NCI-H460 (cell line): ENCODE measurements at regions not wholly inside any gene's neighbourhood (a gene's known extent, or its start where the extent isn't known, plus 50 kb on each side); places are given as distances from the start of the nearest gene placed in this dataset.
A peak's percentile ranks its signal among the peaks of the same experiment; 100 is the strongest.

Experiments used
- DNase-seq: peaks from one replicate; pipeline ENCODE4 v3.0.0-alpha.2; 2016; ENCODE audit warnings: low read depth; ENCODE audit errors: extremely low read depth

DNA sequence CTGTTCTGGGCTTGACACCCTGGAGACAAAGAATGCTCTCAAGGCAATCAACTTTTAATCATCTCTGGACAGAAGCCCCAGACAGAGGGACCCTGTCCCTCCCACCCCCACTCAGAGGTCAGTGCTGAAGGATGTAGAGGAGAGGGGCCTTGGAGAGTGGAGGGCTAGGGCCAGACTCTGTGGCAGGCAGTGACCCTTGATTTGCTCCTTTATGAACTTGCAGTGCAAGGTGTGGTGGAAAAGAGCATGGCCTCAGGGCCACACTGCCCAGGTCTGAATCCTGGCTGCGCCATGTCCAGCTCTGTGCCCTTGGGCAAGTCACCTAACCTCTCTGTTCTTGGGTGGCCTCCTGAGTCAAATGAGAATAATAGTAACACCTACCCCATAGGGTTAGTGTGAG is 134.3 kb downstream of the TMEM132E start:
- DNase-seq, result no peak

- DNase-seq, result no peak
Observed at GRCh38 chr17:34712481-34713195, 133.3 kb downstream of the TMEM132E start.

DNA sequence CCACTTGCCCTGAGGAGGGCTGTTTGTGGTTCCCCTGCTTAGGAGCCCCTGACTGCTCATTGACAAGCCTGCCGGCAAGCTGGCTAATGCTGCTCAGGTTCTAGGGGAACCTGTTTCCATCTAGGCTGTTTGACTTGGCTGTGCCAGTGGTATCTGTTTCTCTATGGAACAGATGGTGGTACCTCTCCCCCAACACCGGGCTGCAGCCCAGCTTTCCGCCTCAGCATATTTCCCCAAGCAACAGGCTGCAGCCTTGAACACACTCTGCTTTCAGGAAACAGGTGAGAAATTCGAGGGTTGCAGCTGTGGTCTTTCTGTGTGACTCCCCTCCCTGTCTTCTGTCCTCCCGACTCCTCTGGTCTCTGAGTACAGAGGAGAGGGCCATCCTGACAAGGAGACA is 132.3 kb downstream of the TMEM132E start:
- DNase-seq, result no peak

GRCh38 chr17:34710226-34710625 is 130.8 kb downstream of the TMEM132E start:
- no peak for DNase-seq

DNA sequence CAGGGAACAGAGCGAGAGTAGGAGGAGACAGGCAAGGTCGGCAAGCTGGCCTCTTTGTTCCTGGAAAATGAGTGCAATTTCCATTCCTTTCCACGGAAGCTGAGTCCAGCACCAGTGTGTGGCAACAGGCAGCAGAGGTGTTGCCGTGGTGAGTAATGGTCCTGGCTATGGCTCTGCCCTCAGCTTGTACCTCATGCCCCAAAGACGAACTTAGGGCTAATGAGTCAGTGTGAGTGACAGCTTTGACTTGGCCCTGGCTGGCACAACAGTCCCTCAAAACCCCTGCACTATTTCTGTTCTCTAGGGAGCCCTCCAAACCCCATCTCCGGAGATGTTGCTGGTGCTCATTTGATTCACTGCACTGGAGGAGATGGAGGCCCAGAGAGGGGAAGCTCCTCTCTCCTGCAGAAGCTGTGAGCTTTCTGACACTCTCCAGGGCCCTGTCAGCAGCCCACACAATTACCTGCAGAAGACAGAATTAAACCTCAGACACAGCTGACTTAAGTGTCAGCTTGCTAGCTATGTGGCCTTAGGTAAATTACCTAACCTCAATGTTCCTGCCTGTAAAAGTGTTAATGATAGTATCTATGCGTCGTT is 129.9 kb downstream of the TMEM132E start:
- no peak for DNase-seq

GRCh38 chr17:34706029-34706428 is 126.6 kb downstream of the TMEM132E start:
- peak; percentile 18 for DNase-seq

DNA sequence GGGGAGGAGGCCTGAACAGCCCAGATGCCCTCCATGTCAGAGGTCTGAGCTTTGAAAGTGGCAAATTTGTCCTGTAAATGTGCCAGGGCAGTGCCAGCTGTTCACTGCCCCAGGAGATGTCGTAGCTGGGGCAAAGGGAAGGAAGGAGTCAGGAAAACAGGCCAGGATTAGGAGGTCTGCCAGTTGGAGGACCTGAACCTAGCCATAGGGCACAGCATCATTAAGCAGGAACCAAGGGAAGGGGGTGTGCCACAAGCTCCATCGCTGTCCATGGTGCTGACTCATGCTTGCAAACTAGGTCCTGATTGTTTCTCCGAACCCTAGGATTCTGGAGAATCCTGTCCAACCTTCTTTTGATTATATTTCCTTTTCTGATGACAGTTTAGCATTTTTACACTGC is 124.2 kb downstream of the TMEM132E start:
- DNase-seq, result peak; percentile 54

GRCh38 chr17:34699181-34699580 is 119.8 kb downstream of the TMEM132E start:
- no peak for DNase-seq

GRCh38 chr17:34692920-34693319 is 113.5 kb downstream of the TMEM132E start:
- no peak for DNase-seq
